ENCODE measurements at regions not wholly inside any gene's neighbourhood (a gene's known extent, or its start where the extent isn't known, plus 50 kb on each side); places are given as distances from the start of the nearest gene placed in this dataset.
"Not testable (repeated sequence)": the region's sequence is repeated elsewhere in the genome, so short reads cannot be mapped to it uniquely, and the experiment has no call there.

- not testable (repeated sequence) for TF ChIP-seq KDM1A (IDR thresholded peaks at IDR 0.05; ENCODE audit: borderline replicate concordance, low read length); SP2 (IDR thresholded peaks at IDR 0.05; ENCODE audit: low read length); YY1 (IDR thresholded peaks at IDR 0.05; ENCODE audit: low read depth, low read length); CTCF (IDR thresholded peaks at IDR 0.05; ENCODE audit: control extremely low read depth in 1 of 3, insufficient read depth in 1 of 3, low read depth in 1 of 3, low read length in 3 of 3); ATF3 (IDR thresholded peaks at IDR 0.05; ENCODE audit: insufficient read depth, low read depth, low read length); HDAC6 (IDR thresholded peaks at IDR 0.05; ENCODE audit: low read depth, low read length)
Measured at GRCh38 chr15:20060838-20061237, 480.8 kb downstream of the GOLGA6L6 start.
